IPS-15b (cell line): ENCODE measurements at regions not wholly inside any gene's neighbourhood (a gene's known extent, or its start where the extent isn't known, plus 50 kb on each side); places are given as distances from the start of the nearest gene placed in this dataset.

Source experiments
- H3K27me3 ChIP-seq: one replicate; pipeline ENCODE4 v1.6.1; 2013; ENCODE audit warnings: low read length; ENCODE audit not compliant: control insufficient read depth, insufficient read depth
- H3K36me3 ChIP-seq: one replicate; pipeline ENCODE4 v1.6.1; 2013; ENCODE audit warnings: low read length; ENCODE audit not compliant: control insufficient read depth, insufficient read depth
- H3K4me1 ChIP-seq: one replicate; pipeline ENCODE4 v1.6.1; 2013; ENCODE audit warnings: mild to moderate bottlenecking, low read length; ENCODE audit not compliant: control insufficient read depth, insufficient read depth
- H3K4me3 ChIP-seq: one replicate; pipeline ENCODE4 v1.5.1; 2013; ENCODE audit warnings: low read depth, low read length
- H3K9ac ChIP-seq: one replicate; pipeline ENCODE4 v1.6.1; 2013; ENCODE audit warnings: low read depth, mild to moderate bottlenecking, low read length
- H3K9me3 ChIP-seq: one replicate; pipeline ENCODE4 v1.6.1; 2013; ENCODE audit warnings: mild to moderate bottlenecking, low read length; ENCODE audit not compliant: control insufficient read depth, insufficient read depth

DNA sequence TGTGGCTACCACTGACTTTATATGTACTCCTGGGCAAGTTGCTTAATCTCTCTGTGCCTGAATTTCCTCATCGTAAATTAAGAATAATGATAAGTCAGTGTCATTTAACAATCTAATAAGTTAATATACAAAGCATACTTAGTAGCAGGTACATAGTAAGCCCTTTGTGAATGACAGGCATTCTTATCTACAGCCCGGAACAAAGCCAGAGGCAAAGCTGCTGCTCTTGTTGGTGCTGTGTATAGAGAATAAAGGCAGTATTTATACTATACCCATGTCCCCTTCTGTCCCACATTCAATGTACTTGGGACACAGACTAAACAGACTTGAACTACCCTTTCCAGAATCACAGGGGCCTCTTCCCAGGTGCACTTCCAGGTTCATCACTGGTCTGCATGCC lies 229.7 kb upstream of the NCAM1 start:
- Histone ChIP-seq H3K4me3 (no peak overlapping the region), H3K9me3 (no peaks in the 10 kb centered on the region), H3K36me3 (no peaks in the 10 kb centered on the region), H3K4me1 (no peaks in the 10 kb centered on the region), H3K27me3 (no peaks in the 10 kb centered on the region), H3K9ac (no peak overlapping the region)

DNA sequence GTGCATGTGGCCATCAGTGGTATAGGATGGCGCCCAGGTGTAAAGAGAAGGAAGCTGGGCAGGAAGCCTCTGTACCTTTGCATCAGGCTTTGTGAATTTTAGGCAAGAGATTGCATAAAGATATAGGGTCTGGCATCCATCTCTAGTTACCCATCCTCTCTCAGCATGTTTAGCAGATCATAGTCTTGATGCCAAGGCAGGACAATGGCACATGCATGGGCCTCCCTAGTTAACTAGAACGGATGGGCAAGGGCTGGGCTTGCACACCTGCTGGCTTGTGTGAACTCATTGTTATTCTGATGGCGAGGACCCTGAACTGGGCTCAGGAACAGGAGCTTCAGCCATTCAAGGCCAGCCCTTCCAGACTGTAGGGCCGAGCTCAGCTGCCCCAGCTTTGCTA lies 229.2 kb upstream of the NCAM1 start:
- Histone ChIP-seq H3K27me3 (no peaks in the 10 kb centered on the region), H3K36me3 (no peaks in the 10 kb centered on the region), H3K9me3 (no peaks in the 10 kb centered on the region), H3K4me1 (no peaks in the 10 kb centered on the region), H3K4me3 (no peak overlapping the region), H3K9ac (no peak overlapping the region)

DNA sequence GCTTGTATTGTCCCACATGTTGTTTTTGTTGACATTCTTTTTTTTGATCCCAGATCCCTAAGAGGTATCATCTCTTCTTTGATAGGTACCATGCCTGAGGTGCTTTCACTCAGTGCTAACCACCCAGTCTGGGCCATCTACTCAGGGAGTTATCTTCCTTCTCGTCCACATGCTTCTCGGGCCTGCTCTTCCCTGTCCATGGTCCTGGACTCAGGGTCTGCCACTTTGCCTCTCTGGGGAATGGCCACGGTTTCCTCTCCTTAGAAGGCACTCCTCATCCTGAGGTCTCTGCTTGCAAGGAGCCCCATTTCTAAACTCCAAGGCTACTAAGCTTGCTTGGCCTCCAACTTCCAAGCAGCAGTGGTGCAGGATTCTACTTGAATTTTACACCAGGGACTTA lies 227.0 kb upstream of the NCAM1 start:
- Histone ChIP-seq H3K9me3 (no peaks in the 10 kb centered on the region), H3K27me3 (no peaks in the 10 kb centered on the region), H3K36me3 (no peaks in the 10 kb centered on the region), H3K4me3 (no peak overlapping the region), H3K9ac (no peak overlapping the region), H3K4me1 (no peaks in the 10 kb centered on the region)

DNA sequence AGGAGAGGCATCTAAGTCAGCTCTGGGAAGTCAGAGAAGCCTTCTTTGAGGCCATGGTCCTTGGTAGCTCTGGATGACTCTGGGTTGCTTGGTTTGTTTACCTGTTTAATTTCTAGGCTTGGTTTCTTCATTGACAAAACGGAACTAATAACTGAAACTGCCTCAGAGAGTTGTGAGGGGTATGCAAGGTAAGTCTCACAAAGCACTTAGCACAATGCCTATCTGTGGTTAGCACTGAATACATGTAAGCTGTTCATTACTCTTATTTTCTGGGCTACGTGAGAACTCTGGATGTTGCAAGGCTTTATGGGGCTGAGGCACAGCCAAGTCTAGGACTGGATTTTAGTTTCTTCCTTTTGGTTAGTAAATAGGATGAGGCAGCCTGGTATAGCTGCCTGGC lies 225.8 kb upstream of the NCAM1 start:
- Histone ChIP-seq H3K27me3 (no peaks in the 10 kb centered on the region), H3K36me3 (no peaks in the 10 kb centered on the region), H3K4me1 (no peaks in the 10 kb centered on the region), H3K9ac (no peak overlapping the region), H3K4me3 (no peak overlapping the region), H3K9me3 (no peaks in the 10 kb centered on the region)

DNA sequence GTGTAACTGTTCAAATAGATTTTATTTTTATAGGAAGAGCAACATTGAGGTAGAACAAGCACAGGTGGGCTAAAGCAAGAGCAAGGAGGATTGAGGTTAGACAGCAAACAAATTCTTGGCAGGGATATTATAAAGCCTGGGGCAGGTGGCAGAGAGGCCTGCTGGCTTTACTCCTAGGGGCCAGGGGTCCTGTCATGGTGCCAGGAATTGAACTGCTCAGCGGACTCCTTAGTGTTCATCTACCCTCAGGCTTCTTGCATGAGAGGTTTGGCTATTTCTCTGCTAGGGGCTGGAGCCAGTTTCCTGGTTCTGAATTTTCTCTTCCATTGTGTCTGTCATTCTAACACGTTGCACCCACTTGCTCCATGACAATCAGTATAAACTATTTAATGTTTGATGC lies 217.2 kb upstream of the NCAM1 start:
- Histone ChIP-seq H3K4me1 (no peaks in the 10 kb centered on the region), H3K4me3 (no peak overlapping the region), H3K27me3 (no peaks in the 10 kb centered on the region), H3K9ac (no peak overlapping the region), H3K36me3 (no peaks in the 10 kb centered on the region), H3K9me3 (no peaks in the 10 kb centered on the region)

GRCh38 chr11:112745973-112746372 lies 215.2 kb upstream of the NCAM1 start:
- Histone ChIP-seq H3K4me3 (no peak overlapping the region), H3K9ac (no peak overlapping the region), H3K27me3 (no peaks in the 10 kb centered on the region), H3K4me1 (no peaks in the 10 kb centered on the region), H3K9me3 (no peaks in the 10 kb centered on the region), H3K36me3 (no peaks in the 10 kb centered on the region)

- Histone ChIP-seq H3K36me3 (no peaks in the 10 kb centered on the region), H3K9me3 (no peaks in the 10 kb centered on the region)
Measured at GRCh38 chr11:112748252-112748651, 213.0 kb upstream of the NCAM1 start.

DNA sequence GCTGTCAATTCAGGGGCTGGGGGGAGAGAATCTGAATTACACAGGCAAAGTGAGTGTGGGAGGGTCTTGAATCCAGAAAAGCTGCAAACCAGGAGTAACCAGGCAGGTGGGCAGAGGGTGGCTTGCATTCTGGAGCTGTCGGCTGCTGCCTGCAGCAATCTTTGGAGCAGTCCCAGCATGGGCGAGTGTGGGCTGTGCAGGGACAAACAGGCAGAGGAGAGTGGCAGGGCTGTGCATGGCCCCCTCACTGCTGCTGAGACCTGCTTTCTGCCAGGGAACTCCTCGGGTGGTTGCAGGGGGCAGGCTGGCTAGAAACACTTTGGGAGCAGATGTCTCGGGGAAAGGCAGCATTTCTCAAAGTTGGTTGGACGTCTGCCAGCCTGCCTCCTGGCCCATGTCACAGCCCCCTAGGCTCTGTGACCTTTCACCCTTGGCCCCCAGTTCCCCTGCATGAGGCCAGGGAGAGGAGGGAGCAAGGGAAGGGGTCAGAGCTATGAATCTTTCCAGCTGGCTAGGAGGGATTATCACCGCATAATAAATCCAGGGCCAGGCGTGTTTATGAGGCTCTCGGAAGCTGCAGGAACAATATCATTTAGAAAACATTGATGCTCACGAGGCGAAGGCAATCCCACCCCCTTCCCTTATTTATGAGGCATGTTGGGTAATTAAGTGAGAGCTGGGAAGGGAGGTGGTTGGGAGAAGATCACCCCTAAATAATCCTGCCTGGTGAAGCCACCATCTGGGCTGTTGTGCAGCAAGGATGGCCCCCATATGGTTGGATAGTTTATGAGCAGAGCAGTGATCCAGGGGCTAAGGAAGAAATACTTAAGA lies 212.3 kb upstream of the NCAM1 start:
- Histone ChIP-seq H3K4me1 (no peaks in the 10 kb centered on the region), H3K36me3 (no peaks in the 10 kb centered on the region), H3K9me3 (no peaks in the 10 kb centered on the region), H3K27me3 (no peaks in the 10 kb centered on the region), H3K4me3 (no peak overlapping the region), H3K9ac (no peak overlapping the region)

More at GRCh38 chr11:112748252-112748651, 213.0 kb upstream of the NCAM1 start:
- Histone ChIP-seq H3K4me3 (no peak overlapping the region), H3K27me3 (no peaks in the 10 kb centered on the region), H3K9ac (no peak overlapping the region), H3K4me1 (no peaks in the 10 kb centered on the region)

- H3K27me3 ChIP-seq = no peaks in the 10 kb centered on the region
- H3K4me1 ChIP-seq = no peaks in the 10 kb centered on the region
- no peaks in the 10 kb centered on the region for H3K9me3 ChIP-seq
- H3K9ac ChIP-seq = no peak overlapping the region
- no peaks in the 10 kb centered on the region for H3K36me3 ChIP-seq
- H3K4me3 ChIP-seq = no peak overlapping the region
Measured at GRCh38 chr11:112751329-112751728, 209.9 kb upstream of the NCAM1 start.

DNA sequence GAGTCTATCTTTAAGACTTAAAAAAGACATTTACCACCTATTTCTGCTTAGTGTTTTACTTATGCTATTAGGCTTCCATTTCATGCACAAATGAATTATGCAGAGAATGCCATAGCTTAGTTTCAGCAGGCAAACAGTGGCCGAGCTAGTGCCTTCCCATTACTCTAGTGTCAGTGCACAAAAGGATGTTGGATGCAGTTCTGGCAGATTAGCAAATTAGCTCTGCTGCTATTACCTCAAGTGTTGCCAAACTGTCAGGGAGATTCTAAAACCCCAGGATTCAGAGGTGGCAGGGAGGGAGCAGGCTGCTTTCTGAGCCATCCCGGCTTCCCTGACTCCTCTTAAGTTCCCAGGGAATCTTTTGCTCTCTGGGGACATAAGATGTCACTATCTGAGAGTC lies 209.4 kb upstream of the NCAM1 start:
- no peaks in the 10 kb centered on the region for H3K36me3 ChIP-seq
- H3K27me3 ChIP-seq = no peaks in the 10 kb centered on the region
- H3K4me3 ChIP-seq = no peak overlapping the region
- H3K4me1 ChIP-seq = no peaks in the 10 kb centered on the region
- no peak overlapping the region for H3K9ac ChIP-seq
- H3K9me3 ChIP-seq = no peaks in the 10 kb centered on the region

- H3K36me3 ChIP-seq = no peaks in the 10 kb centered on the region
- H3K27me3 ChIP-seq = no peaks in the 10 kb centered on the region
- no peaks in the 10 kb centered on the region for H3K9me3 ChIP-seq
- H3K4me3 ChIP-seq = no peak overlapping the region
- H3K4me1 ChIP-seq = no peaks in the 10 kb centered on the region
- no peak overlapping the region for H3K9ac ChIP-seq
Measured at GRCh38 chr11:112752563-112752962, 208.7 kb upstream of the NCAM1 start.

GRCh38 chr11:112753706-112754105 lies 207.5 kb upstream of the NCAM1 start:
- Histone ChIP-seq H3K4me1 (no peaks in the 10 kb centered on the region), H3K27me3 (no peaks in the 10 kb centered on the region), H3K9ac (no peak overlapping the region), H3K36me3 (no peaks in the 10 kb centered on the region), H3K4me3 (no peak overlapping the region), H3K9me3 (no peaks in the 10 kb centered on the region)
